ENCODE measurements at regions not wholly inside any gene's neighbourhood (a gene's known extent, or its start where the extent isn't known, plus 50 kb on each side); places are given as distances from the start of the nearest gene placed in this dataset.

DNA sequence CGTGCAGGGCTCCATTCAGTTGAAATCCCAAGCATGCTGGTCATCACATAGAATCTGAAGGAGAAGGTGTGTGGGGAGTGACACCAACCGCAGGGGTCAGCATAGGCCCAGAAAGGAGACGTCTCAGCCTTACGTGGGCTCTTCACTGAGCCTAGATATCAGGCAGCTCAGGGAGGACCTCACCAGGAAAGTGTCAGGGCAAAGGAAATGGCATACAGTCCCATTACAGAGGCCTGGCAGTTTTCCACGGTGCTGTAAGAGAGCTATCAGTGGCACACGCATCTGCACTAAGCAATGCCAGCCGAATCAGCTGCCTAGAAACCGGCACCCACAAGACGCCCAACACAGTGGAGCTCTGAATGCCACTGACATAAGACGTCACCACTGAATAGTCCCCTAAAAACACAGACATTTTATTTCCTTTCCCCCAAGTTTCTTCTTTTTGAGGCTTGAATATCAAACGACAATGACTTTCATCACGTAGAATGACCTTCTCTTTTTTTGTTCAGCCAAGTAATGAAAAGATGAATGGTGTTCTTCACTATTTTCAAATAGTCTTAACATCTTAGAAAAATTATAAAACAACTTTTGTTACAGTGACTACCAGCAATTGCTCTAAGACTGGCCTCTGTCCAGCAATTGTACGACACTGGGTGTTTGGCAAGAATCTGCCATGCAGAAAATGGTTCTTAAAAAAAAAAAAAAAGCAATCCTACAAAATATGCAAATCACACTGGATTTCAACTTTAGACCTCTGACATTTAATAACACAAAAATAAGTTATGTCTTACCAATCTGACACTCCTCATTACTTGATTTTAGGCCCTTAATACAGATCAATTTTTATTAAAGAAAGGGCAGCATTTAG is 88.9 kb upstream of the FOXQ1 start:
- Mint-ChIP-seq H3K36me3 (ENCODE audit: insufficient read depth, unreplicated experiment) (peaks cover 11% of the 10 kb centered on the region), H3K9me3 (ENCODE audit: unreplicated experiment) (peaks cover 20% of the 10 kb centered on the region), H3K4me1 (ENCODE audit: low read depth, unreplicated experiment) (peaks cover 35% of the 10 kb centered on the region), H3K27ac (ENCODE audit: unreplicated experiment) (no peak overlapping the region), H3K27me3 (ENCODE audit: insufficient read depth, unreplicated experiment) (no peaks in the 10 kb centered on the region), H3K4me3 (ENCODE audit: unreplicated experiment) (no peak overlapping the region)
- DNase-seq: no peak
- CTCF ChIA-PET: interaction anchor here (0.9 to 1.2 kb wide), 3 partner anchors 89 to 112 kb away, joined by 3 to 9 read pairs (median 3); partner anchors contain the start of gene FOXQ1
- no peak overlapping the region for H3K4me3 ChIP-seq (ENCODE audit: low read depth, low read length)
- POLR2A ChIA-PET: no interaction called here
- TF ChIP-seq, protein P1, sequence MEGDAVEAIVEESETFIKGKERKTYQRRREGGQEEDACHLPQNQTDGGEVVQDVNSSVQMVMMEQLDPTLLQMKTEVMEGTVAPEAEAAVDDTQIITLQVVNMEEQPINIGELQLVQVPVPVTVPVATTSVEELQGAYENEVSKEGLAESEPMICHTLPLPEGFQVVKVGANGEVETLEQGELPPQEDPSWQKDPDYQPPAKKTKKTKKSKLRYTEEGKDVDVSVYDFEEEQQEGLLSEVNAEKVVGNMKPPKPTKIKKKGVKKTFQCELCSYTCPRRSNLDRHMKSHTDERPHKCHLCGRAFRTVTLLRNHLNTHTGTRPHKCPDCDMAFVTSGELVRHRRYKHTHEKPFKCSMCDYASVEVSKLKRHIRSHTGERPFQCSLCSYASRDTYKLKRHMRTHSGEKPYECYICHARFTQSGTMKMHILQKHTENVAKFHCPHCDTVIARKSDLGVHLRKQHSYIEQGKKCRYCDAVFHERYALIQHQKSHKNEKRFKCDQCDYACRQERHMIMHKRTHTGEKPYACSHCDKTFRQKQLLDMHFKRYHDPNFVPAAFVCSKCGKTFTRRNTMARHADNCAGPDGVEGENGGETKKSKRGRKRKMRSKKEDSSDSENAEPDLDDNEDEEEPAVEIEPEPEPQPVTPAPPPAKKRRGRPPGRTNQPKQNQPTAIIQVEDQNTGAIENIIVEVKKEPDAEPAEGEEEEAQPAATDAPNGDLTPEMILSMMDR (IDR thresholded peaks at IDR 0.05; ENCODE audit: insufficient read depth in 1 of 2, low read depth in 1 of 2, low read length in 1 of 2, severe bottlenecking in 1 of 2, unreplicated experiment in 1 of 2): peak in 1 of 2 experiments; percentile 15
- H3K36me3 ChIP-seq (ENCODE audit: control insufficient read depth, insufficient read depth, low read length): no peaks in the 10 kb centered on the region
- H3K4me1 ChIP-seq: peaks cover 19% of the 10 kb centered on the region
- no peaks in the 10 kb centered on the region for H3K27me3 ChIP-seq (replicated peaks; ENCODE audit: control insufficient read depth, insufficient read depth, low read length)
- H3K9me3 ChIP-seq: no peaks in the 10 kb centered on the region
- no TSS peak for BruUV-seq (replicated peaks)
- intact Hi-C loops (cut with micrococcal nuclease; ENCODE audit: unreplicated experiment): loop anchor here (10.0 kb wide), 1 partner anchor 108 kb away; no protein-coding TSS in a partner anchor

DNA sequence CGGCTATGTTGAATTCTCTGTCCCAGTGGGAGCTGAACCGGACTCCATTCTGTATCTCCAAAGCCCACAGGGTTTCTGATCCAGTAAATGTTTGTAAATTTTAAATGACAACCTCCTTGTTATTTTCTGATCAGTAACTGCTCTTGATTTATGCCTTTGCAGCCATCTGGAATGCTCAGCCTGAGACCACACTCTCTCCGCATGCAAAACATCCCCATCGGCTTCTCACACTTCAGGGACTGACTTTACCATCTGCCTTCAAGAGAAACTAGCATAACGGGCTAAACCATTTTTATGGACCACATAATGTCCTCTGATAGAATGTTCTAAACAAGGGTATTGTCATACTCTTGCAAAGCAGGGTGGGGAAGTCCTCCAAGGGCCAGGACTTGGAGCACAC is 94.5 kb upstream of the FOXQ1 start:
- no peaks in the 10 kb centered on the region for H3K9me3 Mint-ChIP-seq (ENCODE audit: unreplicated experiment)
- POLR2A ChIA-PET: no interaction called here
- no peaks in the 10 kb centered on the region for H3K36me3 Mint-ChIP-seq (ENCODE audit: insufficient read depth, unreplicated experiment)
- H3K27me3 Mint-ChIP-seq (ENCODE audit: insufficient read depth, unreplicated experiment): no peaks in the 10 kb centered on the region
- no TSS peak for BruUV-seq (replicated peaks)
- peaks cover 10% of the 10 kb centered on the region; the same call in 1 of the 2 replicates for H3K4me1 ChIP-seq
- H3K36me3 ChIP-seq (ENCODE audit: control insufficient read depth, insufficient read depth, low read length): no peaks in the 10 kb centered on the region
- no peaks in the 10 kb centered on the region for H3K9me3 ChIP-seq
- intact Hi-C loops (cut with micrococcal nuclease; ENCODE audit: unreplicated experiment): loop anchor here (5.0 kb wide), 1 partner anchor 165 kb away; no protein-coding TSS in a partner anchor
- peaks cover 15% of the 10 kb centered on the region for H3K4me1 Mint-ChIP-seq (ENCODE audit: low read depth, unreplicated experiment)
- H3K27ac Mint-ChIP-seq (ENCODE audit: unreplicated experiment): no peak overlapping the region
- no peak for DNase-seq
- CTCF ChIA-PET: no interaction called here
- TF ChIP-seq, protein P1 (IDR thresholded peaks at IDR 0.05; ENCODE audit: insufficient read depth in 1 of 2, low read depth in 1 of 2, low read length in 1 of 2, severe bottlenecking in 1 of 2, unreplicated experiment in 1 of 2): no peak
- H3K4me3 Mint-ChIP-seq (ENCODE audit: unreplicated experiment): no peak overlapping the region
- no peak overlapping the region for H3K4me3 ChIP-seq (ENCODE audit: low read depth, low read length)
- H3K27me3 ChIP-seq (replicated peaks; ENCODE audit: control insufficient read depth, insufficient read depth, low read length): no peaks in the 10 kb centered on the region

DNA sequence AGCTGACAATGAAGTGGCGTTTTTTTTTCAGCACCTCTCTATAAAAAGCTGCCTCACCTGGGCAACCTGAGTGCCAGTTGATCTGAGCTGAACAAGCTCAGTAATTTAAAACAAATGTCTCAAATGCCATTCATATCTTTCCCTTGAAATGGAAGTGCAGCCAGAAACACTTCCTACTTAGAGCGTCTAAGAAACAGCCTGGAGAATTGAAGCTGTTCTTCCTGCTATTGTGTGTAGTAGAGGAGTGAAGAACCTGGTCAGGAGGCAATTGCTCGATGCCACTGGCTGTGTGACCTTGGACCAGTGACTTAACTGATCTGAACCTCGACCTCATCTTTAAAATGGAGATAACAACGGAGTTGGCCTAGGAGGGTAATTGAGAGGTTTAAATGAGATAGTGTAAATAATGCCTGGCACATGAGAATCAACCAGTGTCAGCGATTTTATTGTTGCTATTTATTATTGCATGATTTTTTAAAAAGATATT is 95.4 kb upstream of the FOXQ1 start:
- no peak overlapping the region for H3K4me3 ChIP-seq (ENCODE audit: low read depth, low read length)
- no peak for DNase-seq
- no peaks in the 10 kb centered on the region for H3K36me3 ChIP-seq (ENCODE audit: control insufficient read depth, insufficient read depth, low read length)
- no peaks in the 10 kb centered on the region for H3K36me3 Mint-ChIP-seq (ENCODE audit: insufficient read depth, unreplicated experiment)
- no peaks in the 10 kb centered on the region for H3K27me3 ChIP-seq (replicated peaks; ENCODE audit: control insufficient read depth, insufficient read depth, low read length)
- CTCF ChIA-PET: interaction anchor here (0.6 kb wide), 3 partner anchors 9 to 303 kb away, joined by 3 to 5 read pairs (median 3); no protein-coding TSS in a partner anchor
- peaks cover 10% of the 10 kb centered on the region; the same call in 1 of the 2 replicates for H3K4me1 ChIP-seq
- TF ChIP-seq, protein P1 (IDR thresholded peaks at IDR 0.05; ENCODE audit: insufficient read depth in 1 of 2, low read depth in 1 of 2, low read length in 1 of 2, severe bottlenecking in 1 of 2, unreplicated experiment in 1 of 2): no peak
- no TSS peak for BruUV-seq (replicated peaks)
- no peaks in the 10 kb centered on the region for H3K9me3 ChIP-seq
- H3K27me3 Mint-ChIP-seq (ENCODE audit: insufficient read depth, unreplicated experiment): no peaks in the 10 kb centered on the region
- peaks cover 15% of the 10 kb centered on the region for H3K4me1 Mint-ChIP-seq (ENCODE audit: low read depth, unreplicated experiment)
- no peak overlapping the region for H3K4me3 Mint-ChIP-seq (ENCODE audit: unreplicated experiment)
- POLR2A ChIA-PET: interaction anchor here (0.6 to 0.7 kb wide), 2 partner anchors 78 to 99 kb away, joined by 4 to 9 read pairs; no protein-coding TSS in a partner anchor
- H3K9me3 Mint-ChIP-seq (ENCODE audit: unreplicated experiment): no peaks in the 10 kb centered on the region
- intact Hi-C loops (cut with micrococcal nuclease; ENCODE audit: unreplicated experiment): loop anchor here (5.0 kb wide), 1 partner anchor 166 kb away; no protein-coding TSS in a partner anchor
- H3K27ac Mint-ChIP-seq (ENCODE audit: unreplicated experiment): no peak overlapping the region
